GM19372 (cell line): ENCODE measurements at regions not wholly inside any gene's neighbourhood (a gene's known extent, or its start where the extent isn't known, plus 50 kb on each side); places are given as distances from the start of the nearest gene placed in this dataset.
"Not testable (repeated sequence)": the region's sequence is repeated elsewhere in the genome, so short reads cannot be mapped to it uniquely, and the experiment has no call there.

Experiments used
- ATAC-seq: cut with Tn5 transposase; IDR thresholded peaks from one replicate; pipeline ENCODE4 v1.9.1; 2021; ENCODE audit warnings: mild to moderate bottlenecking, low read depth, moderate library complexity; ENCODE audit not compliant: unreplicated experiment

- not testable (repeated sequence) for ATAC-seq
Observed at GRCh38 chr2:88984079-88984478, 292.6 kb downstream of the RPIA start.

DNA sequence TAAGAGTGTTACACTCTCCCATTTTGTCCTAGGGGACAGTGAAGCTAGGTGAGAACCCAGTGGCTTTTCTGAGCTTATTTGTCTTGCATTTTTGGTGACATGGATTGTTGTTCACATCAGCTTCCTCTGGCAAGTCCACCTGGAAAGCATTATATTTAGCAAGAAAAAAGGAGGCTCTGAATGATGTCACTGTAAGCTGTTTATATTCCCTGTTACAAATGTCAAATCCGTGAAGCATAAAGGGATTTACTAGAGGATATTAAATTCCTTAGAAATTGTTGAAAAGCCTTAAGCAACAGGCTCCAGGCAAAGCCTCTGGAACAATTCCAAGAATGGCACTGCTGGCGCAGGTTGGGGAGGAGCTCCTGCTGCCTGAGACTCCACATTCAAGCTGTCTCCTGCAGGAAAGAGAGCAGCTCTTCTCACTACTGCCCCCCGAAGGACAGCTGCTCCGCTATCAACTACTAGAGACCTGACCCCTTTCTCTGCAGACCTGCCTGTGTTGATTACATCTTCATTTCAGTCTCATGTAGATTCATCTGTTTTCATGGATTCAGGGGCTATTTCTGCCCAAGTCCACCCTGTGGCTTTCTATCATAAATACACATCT, 295.4 kb downstream of the RPIA start:
- not testable (repeated sequence) for ATAC-seq

DNA sequence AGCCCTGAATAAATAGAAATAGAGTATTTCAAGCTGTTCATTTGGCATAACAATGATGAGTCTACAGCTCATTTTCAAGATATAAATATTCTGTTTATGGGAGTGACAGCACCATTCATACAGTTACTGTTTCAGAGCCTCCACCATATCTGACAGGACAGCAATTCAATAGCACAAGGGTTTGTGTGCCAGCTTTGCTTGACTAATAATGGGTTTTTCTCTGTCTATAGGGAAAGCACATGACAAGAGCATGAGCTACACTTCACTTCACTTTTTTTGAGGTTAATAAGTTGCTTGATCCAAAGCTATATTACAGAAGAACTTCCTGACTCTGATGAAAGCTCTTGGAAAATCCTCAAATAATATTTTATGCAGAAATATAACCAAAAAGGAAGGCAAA, 297.1 kb downstream of the RPIA start:
- not testable (repeated sequence) for ATAC-seq

GRCh38 chr2:88992819-88993218, 301.3 kb downstream of the RPIA start:
- ATAC-seq, result not testable (repeated sequence)

- ATAC-seq, result not testable (repeated sequence)
Observed at GRCh38 chr2:88994856-88995255, 303.4 kb downstream of the RPIA start.

- not testable (repeated sequence) for ATAC-seq
Observed at GRCh38 chr2:88996588-88996987, 305.1 kb downstream of the RPIA start.

DNA sequence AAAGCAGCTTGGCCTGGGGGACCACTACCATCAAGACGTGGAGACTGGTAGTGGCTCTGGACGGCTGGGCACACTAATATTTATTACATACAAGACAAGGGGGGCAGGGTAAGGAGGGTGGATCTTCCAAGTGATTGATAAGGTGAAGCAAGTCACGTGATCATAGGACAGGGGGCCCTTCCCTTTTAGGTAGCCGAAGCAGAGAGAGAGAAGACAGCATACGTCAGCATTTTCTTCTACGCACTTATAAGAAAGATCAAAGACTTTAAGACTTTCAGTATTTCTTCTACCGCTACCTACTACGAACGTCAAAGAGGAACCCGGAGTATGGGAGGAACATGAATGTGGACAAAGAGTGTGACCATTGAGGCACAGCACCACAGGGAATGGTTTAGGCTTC, 307.9 kb downstream of the RPIA start:
- ATAC-seq, result no peak

DNA sequence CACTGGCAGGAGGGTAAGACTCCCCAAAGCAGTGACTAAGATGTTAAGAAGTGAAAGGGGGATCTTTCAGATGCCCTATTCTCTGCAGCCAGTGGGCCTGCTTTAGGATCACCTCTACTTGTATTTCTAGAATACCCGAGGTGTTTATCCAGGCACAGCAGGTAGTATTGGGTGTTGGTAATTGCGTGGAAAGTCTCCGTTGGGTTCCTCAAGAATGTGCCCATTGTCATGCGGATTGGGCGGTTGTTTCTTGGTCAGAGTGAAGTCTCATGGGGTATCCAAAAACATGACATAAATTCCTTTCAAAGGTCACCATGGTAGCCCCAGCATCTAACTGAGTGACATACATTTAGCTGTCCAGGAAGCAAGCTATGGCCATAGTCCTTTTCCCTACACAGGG, 308.8 kb downstream of the RPIA start:
- no peak for ATAC-seq

- not testable (repeated sequence) for ATAC-seq
Observed at GRCh38 chr2:89004238-89004637, 312.8 kb downstream of the RPIA start.

GRCh38 chr2:89020566-89020965, 329.1 kb downstream of the RPIA start:
- not testable (repeated sequence) for ATAC-seq

GRCh38 chr2:89026296-89026695, 334.8 kb downstream of the RPIA start:
- ATAC-seq, result not testable (repeated sequence)

DNA sequence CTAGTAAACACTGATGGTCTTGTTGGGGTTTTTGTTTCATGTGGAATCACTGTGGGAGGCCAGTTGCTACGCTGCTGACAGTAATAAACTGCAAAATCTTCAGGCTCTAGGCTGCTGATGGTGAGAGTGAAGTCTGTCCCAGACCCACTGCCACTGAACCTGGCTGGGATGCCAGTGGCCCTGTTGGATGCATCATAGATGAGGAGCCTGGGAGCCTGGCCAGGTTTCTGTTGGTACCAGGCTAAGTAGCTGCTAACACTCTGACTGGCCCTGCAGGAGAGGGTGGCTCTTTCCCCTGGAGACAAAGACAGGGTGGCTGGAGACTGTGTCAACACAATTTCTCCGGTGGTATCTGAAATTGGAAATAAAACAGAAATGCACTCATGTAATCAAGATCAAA, 335.6 kb downstream of the RPIA start:
- not testable (repeated sequence) for ATAC-seq

DNA sequence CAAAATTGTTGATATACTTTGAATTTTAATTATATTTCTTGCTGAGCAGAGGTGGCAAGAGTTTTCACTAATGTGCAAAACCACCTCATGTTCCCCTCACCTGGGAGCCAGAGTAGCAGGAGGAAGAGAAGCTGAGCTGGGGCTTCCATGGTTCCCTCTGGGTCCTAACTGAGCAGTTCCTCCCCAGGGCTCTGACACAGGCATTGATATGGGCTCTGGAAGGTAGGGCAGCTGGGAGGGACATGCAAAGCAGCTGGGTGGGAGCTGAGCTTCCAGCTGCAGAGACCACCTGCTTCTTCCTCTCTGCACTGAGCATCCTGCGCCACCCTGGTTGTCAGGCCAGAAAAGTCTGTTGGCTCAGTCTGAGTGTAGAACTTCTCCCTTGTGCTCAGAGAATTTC, 336.1 kb downstream of the RPIA start:
- ATAC-seq, result not testable (repeated sequence)

DNA sequence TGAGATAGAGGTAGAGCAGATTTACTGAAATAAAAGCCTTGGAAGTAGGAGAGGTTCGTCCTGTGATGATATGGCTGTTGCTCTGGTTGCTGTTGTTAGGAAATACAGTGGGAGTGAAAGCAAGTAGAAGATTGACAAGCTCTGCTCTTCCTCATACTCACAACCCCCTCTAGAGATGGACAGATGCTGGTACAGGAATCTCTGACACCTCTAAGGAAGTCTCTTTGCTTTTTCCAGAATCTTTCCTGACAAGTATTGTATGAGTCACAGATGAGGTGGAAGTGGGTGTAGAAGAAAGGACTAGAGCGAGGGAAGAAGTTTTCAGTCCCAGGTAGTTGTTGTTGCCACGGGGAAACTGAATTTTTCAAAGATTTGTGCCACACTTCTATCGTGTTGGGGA, 337.8 kb downstream of the RPIA start:
- not testable (repeated sequence) for ATAC-seq

DNA sequence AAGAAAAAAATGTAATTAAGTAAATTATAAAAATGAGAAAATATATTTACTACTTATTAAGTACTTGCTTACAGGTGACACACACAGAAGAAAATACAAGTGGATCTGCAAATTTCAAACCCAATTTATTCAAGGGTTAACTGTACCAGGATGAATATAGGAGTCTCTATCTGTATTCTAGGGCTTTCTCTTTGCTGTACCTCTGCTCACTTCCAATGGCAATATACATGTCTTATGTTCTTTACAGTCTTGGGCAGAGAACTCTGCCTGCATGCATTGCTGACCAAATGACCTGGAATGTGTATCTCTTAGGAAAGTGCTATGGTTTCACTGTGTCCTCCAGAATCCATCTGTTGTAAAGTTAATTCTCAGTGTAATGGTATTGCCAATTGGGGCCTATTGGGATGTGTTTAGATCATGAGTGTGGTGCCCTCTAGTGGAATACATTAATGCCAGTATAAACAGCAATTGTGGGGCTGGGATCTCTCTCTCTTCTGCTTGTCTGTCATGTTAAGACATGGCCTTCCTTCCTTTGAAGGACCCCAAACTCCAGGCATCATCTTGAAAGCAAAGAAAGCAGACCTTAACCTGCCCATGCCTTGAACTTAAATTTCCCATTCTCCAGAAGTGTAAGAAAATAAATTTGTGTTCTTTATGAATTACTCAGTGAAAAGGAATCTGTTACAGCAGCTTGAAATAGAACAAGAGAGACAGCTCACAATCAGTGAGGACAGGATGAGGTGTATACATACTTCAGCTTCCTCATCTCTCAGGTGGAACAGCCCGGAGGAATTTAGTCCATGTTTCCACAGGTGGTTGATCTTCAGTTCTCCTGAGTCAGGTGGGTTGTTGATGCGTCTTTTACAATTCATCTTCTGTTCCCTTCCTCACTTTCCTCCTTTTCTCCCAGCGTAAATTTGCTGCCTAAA, 356.9 kb downstream of the RPIA start:
- not testable (repeated sequence) for ATAC-seq

DNA sequence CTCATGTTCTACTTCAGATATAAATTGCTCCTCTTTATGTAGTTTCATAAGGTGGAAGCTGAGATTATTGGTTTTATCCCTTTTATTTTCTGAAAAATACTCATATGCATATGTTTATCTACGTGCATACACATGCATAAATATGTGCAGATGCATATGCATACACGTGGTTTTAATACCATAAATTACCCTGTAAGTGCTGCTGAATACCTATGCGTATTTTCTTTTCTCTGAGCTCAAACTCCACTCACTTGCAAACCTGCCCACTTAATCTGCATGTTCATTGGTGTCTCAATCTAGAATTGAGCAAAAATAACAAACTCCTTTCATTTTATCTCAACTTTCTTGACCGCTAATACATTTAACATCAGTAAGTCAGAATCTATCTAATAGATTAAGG, 367.1 kb downstream of the RPIA start:
- not testable (repeated sequence) for ATAC-seq

GRCh38 chr2:89061174-89061573, 369.7 kb downstream of the RPIA start:
- ATAC-seq, result not testable (repeated sequence)

- not testable (repeated sequence) for ATAC-seq
Observed at GRCh38 chr2:89076771-89077170, 385.3 kb downstream of the RPIA start.

- ATAC-seq, result not testable (repeated sequence)
Observed at GRCh38 chr2:89092911-89093310, 401.4 kb downstream of the RPIA start.

DNA sequence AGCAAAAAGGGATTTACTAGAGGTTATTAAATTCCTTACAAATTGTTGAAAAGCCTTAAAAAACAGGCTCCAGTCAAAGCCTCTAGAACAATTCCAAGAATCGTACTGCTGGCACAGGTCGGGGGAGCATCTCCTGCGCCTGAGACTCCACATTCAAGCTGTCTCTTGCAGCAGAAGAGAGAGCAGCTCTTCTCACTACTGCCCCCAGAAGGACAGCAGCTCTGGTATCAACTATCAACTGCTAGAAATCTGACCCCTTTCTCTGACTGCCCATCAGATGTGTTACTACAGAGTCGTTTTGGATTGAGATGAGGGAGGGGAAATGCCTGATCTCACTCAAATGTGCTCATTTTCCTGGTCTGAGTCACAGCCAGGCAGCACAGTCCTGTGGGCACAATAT, 403.6 kb downstream of the RPIA start:
- not testable (repeated sequence) for ATAC-seq

GRCh38 chr2:89102587-89102986, 411.1 kb downstream of the RPIA start:
- ATAC-seq, result not testable (repeated sequence)
